Germinal center (tissue), 1 donor: ENCODE measurements at regions not wholly inside any gene's neighbourhood (a gene's known extent, or its start where the extent isn't known, plus 50 kb on each side); places are given as distances from the start of the nearest gene placed in this dataset.

ENCODE experiments used
- DNase-seq: peaks from one replicate; pipeline ENCODE4 v3.0.0; 2012; ENCODE audit warnings: mixed read lengths, low spot score

- DNase-seq = no peak
Measured at GRCh38 chr12:94815958-94816357, 165.6 kb upstream of the TMCC3 start.

- no peak for DNase-seq
Measured at GRCh38 chr12:94815450-94815849, 165.1 kb upstream of the TMCC3 start.

- no peak for DNase-seq
Measured at GRCh38 chr12:94813314-94813713, 163.0 kb upstream of the TMCC3 start.

- DNase-seq = no peak
Measured at GRCh38 chr12:94812345-94812744, 162.0 kb upstream of the TMCC3 start.

GRCh38 chr12:94811611-94812010 lies 161.3 kb upstream of the TMCC3 start:
- DNase-seq = no peak

- no peak for DNase-seq
Measured at GRCh38 chr12:94807951-94808350, 157.6 kb upstream of the TMCC3 start.

- no peak for DNase-seq
Measured at GRCh38 chr12:94806617-94807016, 156.3 kb upstream of the TMCC3 start.

- DNase-seq = no peak
Measured at GRCh38 chr12:94805749-94806529, 155.6 kb upstream of the TMCC3 start.

- no peak for DNase-seq
Measured at GRCh38 chr12:94803939-94804338, 153.6 kb upstream of the TMCC3 start.

GRCh38 chr12:94802796-94803195 lies 152.4 kb upstream of the TMCC3 start:
- no peak for DNase-seq

- no peak for DNase-seq
Measured at GRCh38 chr12:94801745-94802144, 151.4 kb upstream of the TMCC3 start.

- no peak for DNase-seq
Measured at GRCh38 chr12:94799136-94799535, 148.8 kb upstream of the TMCC3 start.

GRCh38 chr12:94798113-94798512 lies 147.8 kb upstream of the TMCC3 start:
- no peak for DNase-seq

GRCh38 chr12:94795520-94795919 lies 145.2 kb upstream of the TMCC3 start:
- no peak for DNase-seq

- DNase-seq = no peak
Measured at GRCh38 chr12:94795044-94795443, 144.7 kb upstream of the TMCC3 start.

GRCh38 chr12:94793191-94793595 lies 142.8 kb upstream of the TMCC3 start:
- DNase-seq = no peak

- DNase-seq = no peak
Measured at GRCh38 chr12:94792693-94793092, 142.3 kb upstream of the TMCC3 start.

GRCh38 chr12:94791933-94792332 lies 141.6 kb upstream of the TMCC3 start:
- DNase-seq = no peak

- no peak for DNase-seq
Measured at GRCh38 chr12:94790825-94791224, 140.5 kb upstream of the TMCC3 start.

- DNase-seq = no peak
Measured at GRCh38 chr12:94790370-94790769, 140.0 kb upstream of the TMCC3 start.

- no peak for DNase-seq
Measured at GRCh38 chr12:94789510-94790225, 139.3 kb upstream of the TMCC3 start.

- DNase-seq = no peak
Measured at GRCh38 chr12:94788298-94788697, 137.9 kb upstream of the TMCC3 start.

- DNase-seq = no peak
Measured at GRCh38 chr12:94786906-94787305, 136.5 kb upstream of the TMCC3 start.

- DNase-seq = peak; percentile 20
Measured at GRCh38 chr12:94783862-94784261, 133.5 kb upstream of the TMCC3 start.
